H7 (cell line): ENCODE measurements at regions not wholly inside any gene's neighbourhood (a gene's known extent, or its start where the extent isn't known, plus 50 kb on each side); places are given as distances from the start of the nearest gene placed in this dataset.

ENCODE experiments used
- DNase-seq: peaks from one replicate; pipeline ENCODE4 v3.0.0; 2012
- H3K27me3 ChIP-seq: 2 replicates; pipeline ENCODE4 v1.6.0; 2011; ENCODE audit warnings: mild to moderate bottlenecking, low read length; ENCODE audit not compliant: control insufficient read depth, insufficient read depth
- H3K36me3 ChIP-seq: replicated peaks from 2 replicates; pipeline ENCODE4 v1.5.1; 2011; ENCODE audit warnings: low read length; ENCODE audit not compliant: control insufficient read depth, insufficient read depth
- H3K4me3 ChIP-seq: 2 replicates; pipeline ENCODE4 v1.5.1; 2011; ENCODE audit warnings: low read depth, mild to moderate bottlenecking, control low read depth, low read length, moderate library complexity; ENCODE audit not compliant: insufficient read depth

DNA sequence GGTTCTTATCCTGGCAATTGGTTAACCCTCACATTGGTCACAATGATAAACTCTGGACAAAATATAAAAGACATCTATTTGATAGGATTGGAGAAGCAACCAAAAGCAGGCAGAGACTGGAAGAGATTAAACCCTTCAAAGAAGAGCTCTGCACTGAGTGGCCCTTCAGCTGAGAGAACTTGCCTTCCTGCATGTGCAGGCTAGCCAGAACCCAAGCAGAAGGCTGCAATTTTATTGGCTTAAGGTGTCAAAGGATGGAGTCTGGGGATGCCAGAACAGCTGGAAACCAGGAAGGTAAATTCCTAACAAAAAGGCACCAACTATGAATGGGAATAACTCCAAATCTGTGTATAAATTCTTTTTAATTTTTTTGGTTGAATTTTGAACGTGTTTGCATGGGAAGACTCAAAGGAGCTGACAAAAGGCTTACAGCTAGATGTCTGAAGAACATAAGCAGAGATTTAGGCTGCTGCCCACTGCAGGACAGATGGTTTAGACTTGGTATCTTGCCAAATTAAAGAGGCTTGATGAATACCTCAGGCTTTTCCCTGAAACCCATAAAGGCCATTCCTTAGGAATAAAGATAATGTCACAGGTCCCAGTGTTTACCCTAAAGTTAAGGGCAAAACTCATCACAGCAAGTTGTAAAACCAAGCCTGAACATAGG is 66.3 kb downstream of the NR2F1 start:
- Histone ChIP-seq H3K27me3 (no peaks in the 10 kb centered on the region), H3K4me3 (no peak overlapping the region), H3K36me3 (no peaks in the 10 kb centered on the region)
- no peak for DNase-seq

DNA sequence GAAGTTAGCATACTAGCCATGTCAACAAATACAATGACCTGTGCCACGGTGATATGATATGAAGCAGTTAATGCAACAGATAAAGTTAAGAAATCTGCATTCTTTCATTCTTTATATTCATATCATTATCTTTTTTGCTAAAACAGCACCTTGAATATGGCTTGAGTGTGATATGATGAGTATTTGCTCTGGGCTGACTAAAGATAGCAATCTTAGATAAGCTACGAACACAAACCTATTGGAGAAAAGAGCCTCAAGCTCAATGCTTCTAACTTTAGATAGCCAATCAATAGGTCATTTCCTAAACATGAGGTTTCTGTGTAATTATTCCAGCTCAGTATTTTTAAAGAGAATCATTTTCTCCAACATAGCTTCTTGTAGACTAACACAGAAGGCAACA is 61.7 kb downstream of the NR2F1 start:
- Histone ChIP-seq H3K27me3 (no peaks in the 10 kb centered on the region), H3K36me3 (no peaks in the 10 kb centered on the region), H3K4me3 (no peak overlapping the region)
- DNase-seq, result no peak
